ENCODE measurements at regions not wholly inside any gene's neighbourhood (a gene's known extent, or its start where the extent isn't known, plus 50 kb on each side); places are given as distances from the start of the nearest gene placed in this dataset.

- TF ChIP-seq FOXA1 (IDR thresholded peaks at IDR 0.05) = no peak
- no peak for TF ChIP-seq MAX (IDR thresholded peaks at IDR 0.05)
- no peak for TF ChIP-seq YY1 (IDR thresholded peaks at IDR 0.05)
- no peak for TF ChIP-seq GABPA (IDR thresholded peaks at IDR 0.05 in 1 of 2, conservative IDR thresholded peaks at IDR 0.05 in 1 of 2)
- no peak for TF ChIP-seq NR2F2 (IDR thresholded peaks at IDR 0.05)
- no peak for TF ChIP-seq REST (IDR thresholded peaks at IDR 0.05)
- no peak for TF ChIP-seq HNF4A (conservative IDR thresholded peaks at IDR 0.05)
- TF ChIP-seq ATF3 (IDR thresholded peaks at IDR 0.05) = no peak
- TF ChIP-seq ZBTB33 (IDR thresholded peaks at IDR 0.05) = no peak
- no peak for TF ChIP-seq SP1 (IDR thresholded peaks at IDR 0.05)
- TF ChIP-seq EGR1 (IDR thresholded peaks at IDR 0.05; ENCODE audit: low read depth in 2 of 2) = no peak
- TF ChIP-seq RXRA (IDR thresholded peaks at IDR 0.05) = no peak
- no peak for TF ChIP-seq FOXA2 (IDR thresholded peaks at IDR 0.05)
- no peak for TF ChIP-seq TAF1 (conservative IDR thresholded peaks at IDR 0.05)
- no peak for TF ChIP-seq CTCF (IDR thresholded peaks at IDR 0.05; ENCODE audit: low read depth, low read length, missing input control)
- no peak for TF ChIP-seq RAD21 (IDR thresholded peaks at IDR 0.05)
- TF ChIP-seq HNF4G (IDR thresholded peaks at IDR 0.05) = no peak
- TF ChIP-seq JUND (IDR thresholded peaks at IDR 0.05) = no peak
- H3K4me3 ChIP-seq (ENCODE audit: low read depth in 1 of 3, low read length in 3 of 3) = no peak overlapping the region
- peaks cover 0 to 14% (median 0%) of the 10 kb centered on the region in 4 donors for H3K27me3 ChIP-seq (ENCODE audit: control insufficient read depth in 4 of 4, insufficient read depth in 4 of 4, low read length in 3 of 4)
- H3K4me1 ChIP-seq (ENCODE audit: control insufficient read depth in 4 of 4, insufficient read depth in 4 of 4, low read length in 3 of 4) = peaks cover 0 to 2% (median 0%) of the 10 kb centered on the region in 4 donors
- H3K36me3 ChIP-seq (ENCODE audit: control insufficient read depth in 4 of 4, insufficient read depth in 3 of 4, low read depth in 1 of 4, low read length in 3 of 4) = no peaks in the 10 kb centered on the region
- H3K9ac ChIP-seq (ENCODE audit: low read depth in 1 of 2, low read length in 2 of 2) = no peak overlapping the region
- no peak overlapping the region for H3K27ac ChIP-seq (ENCODE audit: low read depth in 1 of 2, low read length in 2 of 2)
- 41% methylated on average over 21 of the region's 21 CpGs for WGBS
- H3K9me3 ChIP-seq (ENCODE audit: control insufficient read depth in 4 of 4, low read length in 3 of 4) = peaks cover 0 to 4% (median 2%) of the 10 kb centered on the region in 4 donors
- DNase-seq (ENCODE audit: low spot score) = no peak
Observed at GRCh38 chr12:34341362-34341733, 319.1 kb downstream of the ALG10 start.
